ENCODE measurements at regions not wholly inside any gene's neighbourhood (a gene's known extent, or its start where the extent isn't known, plus 50 kb on each side); places are given as distances from the start of the nearest gene placed in this dataset.

- DNase-seq = no peak
These were observed 62.4 kb upstream of the STXBP5 start for GRCh38 chr6:147141711-147142308.

DNA sequence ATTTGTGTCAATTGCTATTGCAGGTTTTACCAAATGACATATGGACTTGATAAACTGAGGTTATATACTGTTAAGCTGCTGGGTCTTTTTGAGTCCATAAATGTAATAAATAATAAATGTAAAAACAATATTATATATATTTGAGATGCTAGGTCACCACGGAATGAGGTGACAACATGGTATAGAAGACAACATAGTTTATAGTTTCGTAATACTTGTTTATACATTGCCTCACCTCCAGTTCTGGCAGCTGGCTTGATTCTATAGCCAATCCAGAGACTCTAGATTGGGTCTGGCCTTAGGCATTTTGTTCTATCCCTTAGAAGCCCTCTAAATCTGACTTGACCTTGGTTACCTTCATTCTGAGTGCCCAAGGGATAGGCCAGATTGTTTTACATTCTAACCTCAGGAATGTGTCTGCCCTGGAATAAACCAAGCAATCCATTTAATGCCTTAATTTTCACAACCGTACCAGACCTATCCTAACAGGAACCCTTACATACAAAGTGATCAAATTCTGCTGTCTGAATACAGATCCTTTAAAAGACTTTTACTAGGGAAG, 61.5 kb upstream of the STXBP5 start:
- DNase-seq = no peak

- no peak for DNase-seq
These were observed 55.1 kb upstream of the STXBP5 start for GRCh38 chr6:147149092-147149491.

- no peak for DNase-seq
These were observed 54.4 kb upstream of the STXBP5 start for GRCh38 chr6:147149826-147150225.

DNA sequence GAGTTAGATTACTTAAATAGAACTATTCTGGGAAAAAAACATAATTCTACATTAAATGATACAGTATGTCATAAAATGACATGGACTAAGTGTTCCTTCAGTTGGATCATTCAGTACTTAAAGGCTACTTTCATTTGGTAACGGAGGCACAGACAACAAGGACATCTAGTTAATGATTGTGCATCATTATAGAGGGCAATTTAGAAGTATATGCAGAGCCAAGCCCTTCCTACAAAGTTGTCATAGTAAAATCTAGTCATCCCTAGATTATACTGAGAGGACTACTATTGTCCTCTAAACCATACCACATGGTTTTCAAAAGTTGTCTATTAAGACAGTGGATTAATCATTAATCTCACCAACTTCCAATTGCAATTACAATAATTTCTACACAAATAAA, 53.9 kb upstream of the STXBP5 start:
- DNase-seq = no peak
